ENCODE measurements at regions not wholly inside any gene's neighbourhood (a gene's known extent, or its start where the extent isn't known, plus 50 kb on each side); places are given as distances from the start of the nearest gene placed in this dataset.

GRCh38 chr1:244201750-244202149, 150.7 kb downstream of the ZBTB18 start:
- no peak overlapping the region for H3K4me3 ChIP-seq (ENCODE audit: low read depth, low read length)
- no peaks in the 10 kb centered on the region for H3K4me1 ChIP-seq (ENCODE audit: control insufficient read depth, insufficient read depth, low read length)
- H3K9me3 ChIP-seq (ENCODE audit: control insufficient read depth, insufficient read depth, low read depth, low read length): no peaks in the 10 kb centered on the region
- TF ChIP-seq ZNF112 (tag by site-specific recombination; IDR thresholded peaks at IDR 0.05) (no peak), SCRT1 (tag by site-specific recombination; IDR thresholded peaks at IDR 0.05; ENCODE audit: borderline replicate concordance) (peak; percentile 42; the same call in 1 of the 2 replicates), ZNF140 (tag by site-specific recombination; IDR thresholded peaks at IDR 0.05) (no peak), ZNF514 (tag by site-specific recombination; IDR thresholded peaks at IDR 0.05) (no peak), ZNF660 (tag by site-specific recombination; IDR thresholded peaks at IDR 0.05) (no peak), ZIC2 (tag by site-specific recombination; IDR thresholded peaks at IDR 0.05) (no peak), ZNF548 (tag by site-specific recombination; IDR thresholded peaks at IDR 0.05) (no peak), ZFHX2 (tag by site-specific recombination; conservative IDR thresholded peaks at IDR 0.05) (no peak), ZNF433 (tag by site-specific recombination; IDR thresholded peaks at IDR 0.05; ENCODE audit: low read depth) (no peak), TSHZ1 (tag by site-specific recombination; IDR thresholded peaks at IDR 0.05; ENCODE audit: borderline replicate concordance) (no peak), SCRT2 (tag by site-specific recombination; IDR thresholded peaks at IDR 0.05) (peak; percentile 75), BCL11A (tag by site-specific recombination; IDR thresholded peaks at IDR 0.05; ENCODE audit: low read depth) (no peak), ZNF341 (tag by site-specific recombination; IDR thresholded peaks at IDR 0.05; ENCODE audit: low read depth) (no peak), KLF7 (tag by site-specific recombination; IDR thresholded peaks at IDR 0.05; ENCODE audit: borderline replicate concordance) (no peak), ZNF529 (tag by site-specific recombination; IDR thresholded peaks at IDR 0.05; ENCODE audit: insufficient replicate concordance) (no peak)
- H3K27ac ChIP-seq (ENCODE audit: extremely low read depth, low read depth, low read length): no peak overlapping the region
- POLR2A ChIA-PET: no interaction called here
- CTCF ChIA-PET: interaction anchor here (0.5 to 2.1 kb wide), 5 partner anchors 9 to 714 kb away, joined by 3 to 6 read pairs (median 5); no protein-coding TSS in a partner anchor
- H3K36me3 ChIP-seq (ENCODE audit: control insufficient read depth in 2 of 2, insufficient read depth in 1 of 2, low read length in 2 of 2): no peaks in the 10 kb centered on the region

GRCh38 chr1:244204004-244204403, 152.9 kb downstream of the ZBTB18 start:
- no peak overlapping the region for H3K4me3 ChIP-seq (ENCODE audit: low read depth, low read length)
- no peaks in the 10 kb centered on the region for H3K36me3 ChIP-seq (ENCODE audit: control insufficient read depth in 2 of 2, insufficient read depth in 1 of 2, low read length in 2 of 2)
- CTCF ChIA-PET: no interaction called here
- H3K4me1 ChIP-seq (ENCODE audit: control insufficient read depth, insufficient read depth, low read length): no peaks in the 10 kb centered on the region
- POLR2A ChIA-PET: no interaction called here
- H3K9me3 ChIP-seq (ENCODE audit: control insufficient read depth, insufficient read depth, low read depth, low read length): no peaks in the 10 kb centered on the region
- H3K27ac ChIP-seq (ENCODE audit: extremely low read depth, low read depth, low read length): no peak overlapping the region
- TF ChIP-seq ZNF449 (tag by site-specific recombination; IDR thresholded peaks at IDR 0.05) (no peak), ZNF114 (tag by site-specific recombination; IDR thresholded peaks at IDR 0.05) (no peak), ZNF645 (tag by site-specific recombination; IDR thresholded peaks at IDR 0.05) (no peak), ZNF518A (tag by site-specific recombination; conservative IDR thresholded peaks at IDR 0.05; ENCODE audit: low read depth) (no peak), RBAK (tag by site-specific recombination; IDR thresholded peaks at IDR 0.05) (no peak), ZNF776 (tag by site-specific recombination; IDR thresholded peaks at IDR 0.05; ENCODE audit: borderline replicate concordance) (no peak), ZNF843 (tag by site-specific recombination; IDR thresholded peaks at IDR 0.05) (no peak), ZNF404 (tag by site-specific recombination; IDR thresholded peaks at IDR 0.05) (no peak), ZNF792 (tag by site-specific recombination; IDR thresholded peaks at IDR 0.05) (no peak), ZNF433 (tag by site-specific recombination; IDR thresholded peaks at IDR 0.05; ENCODE audit: low read depth) (no peak)
